ENCODE measurements at regions not wholly inside any gene's neighbourhood (a gene's known extent, or its start where the extent isn't known, plus 50 kb on each side); places are given as distances from the start of the nearest gene placed in this dataset.
"Not testable (repeated sequence)": the region's sequence is repeated elsewhere in the genome, so short reads cannot be mapped to it uniquely, and the experiment has no call there.

DNA sequence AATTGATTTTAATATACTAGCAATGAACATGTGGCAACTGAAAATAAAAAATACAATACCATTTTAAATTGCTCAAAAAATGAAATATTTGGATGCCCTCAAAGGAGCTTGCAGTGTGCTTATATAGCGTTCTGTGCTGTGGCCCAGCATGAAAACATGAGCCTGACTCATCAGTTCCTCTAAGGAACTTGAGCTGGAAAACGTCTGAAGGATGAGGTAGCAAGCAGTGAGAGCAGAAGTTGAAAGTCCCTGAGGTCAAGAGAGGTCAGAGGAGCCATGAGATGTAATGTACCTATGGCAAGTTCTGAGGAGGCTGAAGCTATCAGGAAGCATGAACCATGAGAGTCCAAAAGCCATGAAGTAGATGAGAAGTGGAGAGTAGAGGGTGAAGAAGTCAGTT is 59.7 kb downstream of the HMGB3 start:
- peak; percentile 5 for DNase-seq

DNA sequence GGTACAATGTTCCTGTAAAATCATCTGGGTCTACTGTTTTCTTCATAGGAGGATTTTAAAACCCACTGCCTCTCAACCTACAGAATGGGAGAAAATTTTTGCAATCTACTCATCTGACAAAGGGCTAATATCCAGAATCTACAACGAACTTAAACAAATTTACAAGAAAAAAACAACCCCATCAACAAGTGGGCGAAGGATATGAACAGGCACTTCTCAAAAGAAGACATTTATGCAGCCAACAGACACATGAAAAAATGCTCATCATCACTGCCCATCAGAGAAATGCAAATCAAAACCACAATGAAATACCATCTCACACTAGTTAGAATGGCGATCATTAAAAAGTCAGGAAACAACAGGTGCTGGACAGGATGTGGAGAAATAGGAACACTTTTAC is 83.2 kb downstream of the HMGB3 start:
- not testable (repeated sequence) for DNase-seq

GRCh38 chrX:151073767-151074166 is 90.6 kb downstream of the HMGB3 start:
- no peak for DNase-seq

GRCh38 chrX:151081016-151081415 is 95.4 kb upstream of the GPR50 start:
- no peak for DNase-seq

DNA sequence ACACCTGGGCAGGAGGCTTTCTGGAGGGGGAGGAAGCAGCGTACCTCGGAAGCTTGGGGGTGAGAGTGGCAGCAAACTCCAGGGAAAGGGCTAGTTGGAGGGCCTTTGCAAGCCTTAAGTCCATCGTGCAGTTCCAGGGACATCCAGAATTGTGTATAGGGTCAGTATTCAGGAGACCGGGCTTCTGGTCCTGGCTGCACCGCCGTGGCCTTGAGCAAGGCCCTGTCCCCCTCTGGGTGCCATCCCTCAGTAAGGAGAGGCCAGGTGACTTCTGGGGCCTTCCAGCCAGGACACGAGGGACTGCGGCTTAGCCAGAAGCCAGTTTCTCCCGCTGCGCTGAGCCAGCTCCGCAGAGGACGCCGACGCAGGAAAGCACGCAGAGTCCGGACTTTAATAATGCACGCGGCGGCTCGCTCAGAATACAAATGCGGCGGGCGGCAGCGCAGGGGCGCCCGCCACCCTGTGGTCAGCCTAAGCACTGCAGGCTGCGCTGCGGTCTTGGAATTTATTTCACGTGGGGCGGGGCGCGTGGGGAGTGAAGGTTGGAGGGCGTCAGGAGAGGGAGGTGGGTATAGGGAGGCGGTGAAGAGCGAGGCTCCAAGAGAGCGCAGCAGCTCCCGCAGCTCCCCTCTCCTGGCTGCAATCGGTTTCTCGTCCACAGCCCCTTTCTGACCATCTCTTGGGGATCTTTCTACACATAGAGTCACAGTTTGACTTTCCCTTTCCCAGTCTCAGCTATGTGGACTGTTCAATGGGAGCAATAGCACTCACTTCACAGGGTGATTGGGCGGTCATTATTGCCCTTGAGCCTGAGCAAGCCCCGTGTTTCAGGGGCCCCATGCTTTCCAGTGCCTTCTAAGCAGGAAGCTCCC is 94.1 kb upstream of the GPR50 start:
- DNase-seq, result peak; percentile 10

- no peak for DNase-seq
Measured at GRCh38 chrX:151084454-151084853, 91.9 kb upstream of the GPR50 start.

- DNase-seq, result no peak
Measured at GRCh38 chrX:151085207-151085606, 91.2 kb upstream of the GPR50 start.

DNA sequence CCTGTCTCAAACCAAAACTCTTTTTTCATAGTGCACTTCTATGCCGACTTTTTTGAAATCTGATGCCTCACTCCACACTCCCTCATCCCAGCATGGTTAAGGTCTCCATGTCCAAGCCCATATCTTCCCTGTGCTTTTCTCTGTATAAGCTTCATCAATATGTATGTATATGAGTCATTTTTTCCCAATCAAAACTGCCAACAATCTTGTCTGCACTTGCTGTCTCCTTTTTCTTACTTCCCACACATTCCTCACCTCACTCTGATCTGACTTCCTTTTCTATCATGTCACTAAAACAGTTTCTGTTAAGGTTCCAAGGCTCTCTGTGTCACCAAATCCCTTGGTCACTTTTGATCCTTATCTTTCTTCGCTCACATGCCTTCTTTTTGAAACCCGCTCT is 88.2 kb upstream of the GPR50 start:
- no peak for DNase-seq

DNA sequence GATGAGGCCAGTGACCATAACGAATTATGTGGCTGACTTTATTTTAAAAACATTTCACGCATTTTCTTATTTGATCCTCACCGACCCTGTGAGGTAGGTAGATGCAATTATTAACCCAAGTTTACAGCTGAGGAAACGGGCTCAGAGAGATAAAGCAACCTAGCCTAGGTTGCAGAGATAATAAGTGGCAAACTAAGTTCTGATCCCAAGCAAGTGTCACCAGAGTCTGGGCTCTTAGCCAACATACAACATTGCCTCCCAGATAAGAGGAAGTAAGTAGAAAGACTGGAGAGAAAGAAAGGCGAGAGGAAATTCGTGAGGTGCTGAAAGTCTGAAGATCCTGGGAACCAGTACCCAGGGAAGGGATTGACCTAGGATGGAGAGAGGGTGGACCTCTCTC is 77.4 kb upstream of the GPR50 start:
- DNase-seq, result no peak

DNA sequence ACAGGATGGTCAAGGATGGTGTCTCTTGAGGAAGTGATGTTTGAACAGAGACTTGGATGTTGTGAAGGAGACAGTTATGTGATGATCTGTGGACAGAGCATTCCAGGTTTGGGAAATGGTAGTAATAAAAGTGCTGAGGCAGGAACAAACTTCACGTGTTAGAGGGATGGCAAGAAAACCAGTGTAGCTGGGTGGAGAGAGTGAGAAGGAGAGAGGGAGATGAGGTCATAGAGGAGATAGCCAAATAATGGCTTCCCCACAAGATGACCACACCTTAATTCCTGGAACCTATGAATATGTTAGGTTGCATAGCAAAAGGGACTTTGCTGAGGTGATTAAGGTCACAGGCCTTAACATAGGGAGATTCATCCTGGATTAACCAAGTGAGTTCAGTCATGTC is 75.6 kb upstream of the GPR50 start:
- DNase-seq, result no peak

GRCh38 chrX:151113200-151113599 is 63.2 kb upstream of the GPR50 start:
- not testable (repeated sequence) for DNase-seq
